GM23248 (cell line): ENCODE measurements at regions not wholly inside any gene's neighbourhood (a gene's known extent, or its start where the extent isn't known, plus 50 kb on each side); places are given as distances from the start of the nearest gene placed in this dataset.

Experiments used
- EZH2 ChIP-seq: fragments of 200-600 bp; sonication (generic); IDR thresholded peaks from 2 replicates; pipeline ENCODE4 v1.6.1; 2018; ENCODE audit warnings: antibody characterized with exemption, mild to moderate bottlenecking; ENCODE audit not compliant: insufficient read depth, poor library complexity, severe bottlenecking
- EZH2phosphoT487 ChIP-seq: fragments of 200-600 bp; sonication (generic); IDR thresholded peaks from 2 replicates; pipeline ENCODE4 v1.6.1; 2018; ENCODE audit warnings: antibody characterized with exemption, moderate library complexity, mild to moderate bottlenecking, low read depth; ENCODE audit not compliant: insufficient read depth

DNA sequence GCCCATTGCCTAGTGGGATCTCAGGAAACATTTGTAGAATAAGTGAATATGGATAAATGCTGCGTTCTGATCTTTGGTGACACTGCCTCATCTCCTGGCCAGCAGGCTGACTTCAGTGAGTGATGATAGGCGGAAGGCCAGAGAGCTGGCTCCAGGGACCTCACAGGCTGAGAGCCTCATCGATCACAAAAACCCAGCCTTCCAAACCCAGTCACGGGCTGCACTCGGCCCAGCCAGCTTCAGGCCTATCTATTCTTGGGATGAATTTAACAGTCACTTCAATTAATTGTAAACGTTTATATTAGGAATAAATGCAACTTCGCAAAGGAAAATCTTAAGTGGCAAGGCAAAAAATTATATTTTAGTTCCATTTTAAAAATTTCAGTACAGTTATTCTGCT, 201.6 kb downstream of the IRX2 start:
- no peak for TF ChIP-seq EZH2
- TF ChIP-seq EZH2phosphoT487: no peak
